ENCODE measurements at regions not wholly inside any gene's neighbourhood (a gene's known extent, or its start where the extent isn't known, plus 50 kb on each side); places are given as distances from the start of the nearest gene placed in this dataset.

DNA sequence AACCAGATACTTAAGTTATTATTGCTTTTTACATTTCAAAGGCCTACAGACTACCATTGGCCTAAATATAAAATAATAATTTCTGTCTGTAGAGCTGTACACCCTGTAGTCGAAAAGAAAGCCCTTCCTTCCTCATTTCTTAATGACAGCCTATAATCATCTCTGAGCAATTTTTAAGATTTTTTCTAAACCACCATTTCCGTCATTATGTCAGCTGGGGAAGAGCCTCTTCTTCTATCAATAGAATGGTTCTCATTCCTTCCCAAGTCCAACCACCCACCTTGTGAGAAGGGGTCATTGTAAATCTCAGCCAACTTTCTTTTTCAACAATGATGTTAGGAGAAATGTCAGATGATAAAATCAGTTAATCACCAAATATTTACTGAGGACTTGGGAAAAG, 91.8 kb downstream of the PLEKHG1 start:
- H3K4ac ChIP-seq (ENCODE audit: low read depth, low read length), result no peak overlapping the region
- H2AFZ ChIP-seq (ENCODE audit: insufficient read depth, low read length, poor library complexity), result no peak overlapping the region
- no CpG with 5 or more reads among the region's 2 CpGs for WGBS (ENCODE audit: extremely low coverage, insufficient coverage, insufficient read length)
- no peaks in the 10 kb centered on the region for H3K79me1 ChIP-seq (ENCODE audit: low read length)
- H3K27me3 ChIP-seq (ENCODE audit: insufficient read depth, low read length), result no peaks in the 10 kb centered on the region
- H2AK5ac ChIP-seq (ENCODE audit: low read length), result no peak overlapping the region
- no peak overlapping the region for H3K4me2 ChIP-seq (ENCODE audit: low read length)
- peak in 1 of 2 donors; percentile 20 for DNase-seq
- H3K14ac ChIP-seq (ENCODE audit: low read length), result no peak overlapping the region
- no peak overlapping the region for H4K8ac ChIP-seq (ENCODE audit: low read depth, low read length)
- H2BK5ac ChIP-seq (ENCODE audit: low read depth, low read length, poor library complexity), result no peak overlapping the region
- H3K27ac ChIP-seq (ENCODE audit: low read depth, low read length), result no peak overlapping the region
- H4K91ac ChIP-seq (ENCODE audit: low read depth, low read length), result no peak overlapping the region
- no peak overlapping the region for H3K23ac ChIP-seq (ENCODE audit: low read length)
- H3K18ac ChIP-seq (ENCODE audit: low read length), result no peak overlapping the region
- no peak overlapping the region for H3K9ac ChIP-seq (ENCODE audit: low read length)
- no peaks in the 10 kb centered on the region for H3K36me3 ChIP-seq (ENCODE audit: control insufficient read depth in 1 of 2, insufficient read depth in 2 of 2, low read length in 2 of 2)
- no peaks in the 10 kb centered on the region for H3K9me3 ChIP-seq (ENCODE audit: insufficient read depth, low read depth, low read length)
- no peak overlapping the region for H3K4me3 ChIP-seq (ENCODE audit: low read depth, low read length)
- H4K12ac ChIP-seq (ENCODE audit: low read depth, low read length), result no peak overlapping the region
- H2BK12ac ChIP-seq (ENCODE audit: low read length), result no peak overlapping the region
- no peaks in the 10 kb centered on the region for H3K79me2 ChIP-seq (ENCODE audit: control insufficient read depth, insufficient read depth, low read length, poor library complexity)
- no peak overlapping the region for H2BK120ac ChIP-seq (ENCODE audit: insufficient read depth, low read length, poor library complexity)
- H3K4me1 ChIP-seq (ENCODE audit: control insufficient read depth in 1 of 2, insufficient read depth in 2 of 2, low read length in 2 of 2), result peaks cover 0 to 4% of the 10 kb centered on the region in 2 experiments

DNA sequence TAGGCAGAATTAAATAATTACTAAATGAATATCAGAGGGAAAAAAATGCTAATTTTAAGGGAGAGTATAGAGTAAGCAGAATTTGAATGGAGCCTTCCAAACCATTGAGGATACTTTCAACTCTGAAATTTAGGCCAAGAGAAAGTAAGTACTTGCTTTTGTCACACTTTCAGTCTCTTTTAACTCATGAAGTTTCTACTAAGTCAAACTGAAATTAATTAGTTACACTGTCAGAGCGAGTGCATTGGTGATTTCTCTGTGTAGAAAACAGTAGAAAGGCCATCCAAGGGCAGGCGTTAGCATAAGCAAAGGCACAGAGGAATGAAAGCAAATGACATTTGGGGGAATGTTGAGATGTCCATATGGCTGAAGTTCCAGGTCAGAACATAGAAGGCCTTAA, 92.9 kb downstream of the PLEKHG1 start:
- Histone ChIP-seq H3K23ac (ENCODE audit: low read length) (no peak overlapping the region), H3K4me3 (ENCODE audit: low read depth, low read length) (no peak overlapping the region), H3K79me1 (ENCODE audit: low read length) (no peaks in the 10 kb centered on the region), H3K9ac (ENCODE audit: low read length) (no peak overlapping the region), H3K4ac (ENCODE audit: low read depth, low read length) (no peak overlapping the region), H3K14ac (ENCODE audit: low read length) (no peak overlapping the region), H4K91ac (ENCODE audit: low read depth, low read length) (no peak overlapping the region), H4K12ac (ENCODE audit: low read depth, low read length) (no peak overlapping the region), H3K4me1 (ENCODE audit: control insufficient read depth in 1 of 2, insufficient read depth in 2 of 2, low read length in 2 of 2) (peaks cover 0 to 4% of the 10 kb centered on the region in 2 experiments), H3K9me3 (ENCODE audit: insufficient read depth, low read depth, low read length) (no peaks in the 10 kb centered on the region), H4K8ac (ENCODE audit: low read depth, low read length) (no peak overlapping the region), H2AK5ac (ENCODE audit: low read length) (no peak overlapping the region), H3K18ac (ENCODE audit: low read length) (no peak overlapping the region), H2AFZ (ENCODE audit: insufficient read depth, low read length, poor library complexity) (no peak overlapping the region), H3K36me3 (ENCODE audit: control insufficient read depth in 1 of 2, insufficient read depth in 2 of 2, low read length in 2 of 2) (no peaks in the 10 kb centered on the region), H2BK12ac (ENCODE audit: low read length) (no peak overlapping the region), H3K4me2 (ENCODE audit: low read length) (no peak overlapping the region), H3K79me2 (ENCODE audit: control insufficient read depth, insufficient read depth, low read length, poor library complexity) (no peaks in the 10 kb centered on the region), H2BK5ac (ENCODE audit: low read depth, low read length, poor library complexity) (no peak overlapping the region), H3K27me3 (ENCODE audit: insufficient read depth, low read length) (no peaks in the 10 kb centered on the region), H2BK120ac (ENCODE audit: insufficient read depth, low read length, poor library complexity) (no peak overlapping the region), H3K27ac (ENCODE audit: low read depth, low read length) (no peak overlapping the region)
- WGBS (ENCODE audit: extremely low coverage, insufficient coverage, insufficient read length), result no CpG with 5 or more reads among the region's 2 CpGs
- no peak for DNase-seq

GRCh38 chr6:150694889-150695288, 95.2 kb downstream of the PLEKHG1 start:
- Histone ChIP-seq H3K27ac (ENCODE audit: low read depth, low read length) (no peak overlapping the region), H2BK12ac (ENCODE audit: low read length) (no peak overlapping the region), H4K8ac (ENCODE audit: low read depth, low read length) (no peak overlapping the region), H3K79me1 (ENCODE audit: low read length) (no peaks in the 10 kb centered on the region), H3K9ac (ENCODE audit: low read length) (no peak overlapping the region), H2AFZ (ENCODE audit: insufficient read depth, low read length, poor library complexity) (no peak overlapping the region), H3K14ac (ENCODE audit: low read length) (no peak overlapping the region), H3K79me2 (ENCODE audit: control insufficient read depth, insufficient read depth, low read length, poor library complexity) (no peaks in the 10 kb centered on the region), H3K4me1 (ENCODE audit: control insufficient read depth in 1 of 2, insufficient read depth in 2 of 2, low read length in 2 of 2) (peaks cover 0 to 4% of the 10 kb centered on the region in 2 experiments), H3K4ac (ENCODE audit: low read depth, low read length) (no peak overlapping the region), H3K18ac (ENCODE audit: low read length) (no peak overlapping the region), H4K91ac (ENCODE audit: low read depth, low read length) (no peak overlapping the region), H3K9me3 (ENCODE audit: insufficient read depth, low read depth, low read length) (no peaks in the 10 kb centered on the region), H3K27me3 (ENCODE audit: insufficient read depth, low read length) (no peaks in the 10 kb centered on the region), H2BK120ac (ENCODE audit: insufficient read depth, low read length, poor library complexity) (no peak overlapping the region), H3K36me3 (ENCODE audit: control insufficient read depth in 1 of 2, insufficient read depth in 2 of 2, low read length in 2 of 2) (no peaks in the 10 kb centered on the region), H2BK5ac (ENCODE audit: low read depth, low read length, poor library complexity) (no peak overlapping the region), H3K4me3 (ENCODE audit: low read depth, low read length) (no peak overlapping the region), H2AK5ac (ENCODE audit: low read length) (no peak overlapping the region), H3K23ac (ENCODE audit: low read length) (no peak overlapping the region), H3K4me2 (ENCODE audit: low read length) (no peak overlapping the region), H4K12ac (ENCODE audit: low read depth, low read length) (no peak overlapping the region)
- DNase-seq, result no peak

DNA sequence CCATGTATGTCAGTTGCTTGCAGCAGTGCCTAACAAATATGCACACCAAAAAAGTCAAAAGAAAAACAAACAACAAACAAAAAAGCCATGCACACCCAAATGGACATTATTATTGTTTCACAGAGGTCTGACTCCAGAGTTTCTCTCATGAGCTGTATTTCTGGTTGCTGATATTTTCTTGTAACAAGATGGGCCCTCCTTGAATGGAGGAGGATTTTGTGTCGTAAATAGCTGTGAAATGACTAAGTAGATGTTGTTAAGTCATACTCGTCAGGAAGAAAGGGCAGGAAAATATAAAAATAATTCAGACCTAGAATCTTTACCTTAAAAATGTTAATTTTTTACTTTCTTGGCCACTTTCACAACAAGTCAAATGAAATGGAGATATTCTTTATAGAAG, 96.0 kb downstream of the PLEKHG1 start:
- H2BK12ac ChIP-seq (ENCODE audit: low read length), result no peak overlapping the region
- no peak overlapping the region for H2BK120ac ChIP-seq (ENCODE audit: insufficient read depth, low read length, poor library complexity)
- H4K12ac ChIP-seq (ENCODE audit: low read depth, low read length), result no peak overlapping the region
- H2AFZ ChIP-seq (ENCODE audit: insufficient read depth, low read length, poor library complexity), result no peak overlapping the region
- H3K9me3 ChIP-seq (ENCODE audit: insufficient read depth, low read depth, low read length), result no peaks in the 10 kb centered on the region
- no peaks in the 10 kb centered on the region for H3K36me3 ChIP-seq (ENCODE audit: control insufficient read depth in 1 of 2, insufficient read depth in 2 of 2, low read length in 2 of 2)
- no peak overlapping the region for H3K4me2 ChIP-seq (ENCODE audit: low read length)
- no peak overlapping the region for H3K23ac ChIP-seq (ENCODE audit: low read length)
- H3K27me3 ChIP-seq (ENCODE audit: insufficient read depth, low read length), result no peaks in the 10 kb centered on the region
- no peaks in the 10 kb centered on the region for H3K79me1 ChIP-seq (ENCODE audit: low read length)
- H3K18ac ChIP-seq (ENCODE audit: low read length), result no peak overlapping the region
- no peak overlapping the region for H2BK5ac ChIP-seq (ENCODE audit: low read depth, low read length, poor library complexity)
- no peak overlapping the region for H4K91ac ChIP-seq (ENCODE audit: low read depth, low read length)
- no peak overlapping the region for H3K9ac ChIP-seq (ENCODE audit: low read length)
- no CpG with 5 or more reads among the region's 2 CpGs for WGBS (ENCODE audit: extremely low coverage, insufficient coverage, insufficient read length)
- no peaks in the 10 kb centered on the region for H3K79me2 ChIP-seq (ENCODE audit: control insufficient read depth, insufficient read depth, low read length, poor library complexity)
- no peak overlapping the region for H4K8ac ChIP-seq (ENCODE audit: low read depth, low read length)
- no peak overlapping the region for H3K14ac ChIP-seq (ENCODE audit: low read length)
- no peak overlapping the region for H3K27ac ChIP-seq (ENCODE audit: low read depth, low read length)
- H2AK5ac ChIP-seq (ENCODE audit: low read length), result no peak overlapping the region
- no peak for DNase-seq
- H3K4me1 ChIP-seq (ENCODE audit: control insufficient read depth in 1 of 2, insufficient read depth in 2 of 2, low read length in 2 of 2), result peaks cover 0 to 4% of the 10 kb centered on the region in 2 experiments
- H3K4ac ChIP-seq (ENCODE audit: low read depth, low read length), result no peak overlapping the region
- H3K4me3 ChIP-seq (ENCODE audit: low read depth, low read length), result no peak overlapping the region
